Activated T-helper 1 cell treated with anti-CD3 and anti-CD28 coated beads, Interleukin-12 subunit alpha, Interleukin-12 subunit beta, Interleukin-2, Interleukin-4 antibody, amounts not matched to agents 30 ng/mL and 10 ng/mL and 1 ng/mL, durations not matched to agents 14 hours and 24 hours and 36 hours (primary cell): ENCODE measurements at regions not wholly inside any gene's neighbourhood (a gene's known extent, or its start where the extent isn't known, plus 50 kb on each side); places are given as distances from the start of the nearest gene placed in this dataset.

Source experiments
- DNase-seq: peaks from one replicate; pipeline ENCODE4 v3.0.0; 2021; ENCODE audit warnings: low spot score
- H3K27ac Mint-ChIP-seq: one replicate; pipeline ENCODE4 v1.8.0; 2021; ENCODE audit warnings: mild to moderate bottlenecking, mixed read lengths
- H3K27me3 Mint-ChIP-seq: one replicate; pipeline ENCODE4 v1.8.0; 2022; ENCODE audit warnings: mild to moderate bottlenecking, moderate library complexity, mixed read lengths; ENCODE audit not compliant: insufficient read depth
- H3K36me3 Mint-ChIP-seq: one replicate; pipeline ENCODE4 v1.8.0; 2021; ENCODE audit warnings: low read depth, mixed read lengths
- H3K4me1 Mint-ChIP-seq: one replicate; pipeline ENCODE4 v1.8.0; 2021; ENCODE audit warnings: low read depth, mixed read lengths
- H3K4me3 Mint-ChIP-seq: one replicate; pipeline ENCODE4 v1.8.0; 2021; ENCODE audit warnings: mild to moderate bottlenecking, moderate library complexity, mixed read lengths
- H3K9me3 Mint-ChIP-seq: one replicate; pipeline ENCODE4 v1.8.0; 2021; ENCODE audit warnings: mixed read lengths
- intact Hi-C: fragments of 100-400 bp; cut with micrococcal nuclease; formaldehyde crosslinking; loops from one replicate; pipeline ENCODE4 v1.15.1; 2024

GRCh38 chr3:106208251-106208650 lies 339.4 kb upstream of the CBLB start:
- no peak for DNase-seq
- H3K4me1 Mint-ChIP-seq: peaks cover 72% of the 10 kb centered on the region
- peaks cover 17% of the 10 kb centered on the region for H3K9me3 Mint-ChIP-seq
- no peak overlapping the region for H3K27ac Mint-ChIP-seq
- intact Hi-C loops: loop anchor here (5.0 kb wide), 1 partner anchor 39 kb away; no protein-coding TSS in a partner anchor
- H3K36me3 Mint-ChIP-seq: peaks cover 17% of the 10 kb centered on the region
- no peak overlapping the region for H3K4me3 Mint-ChIP-seq
- H3K27me3 Mint-ChIP-seq: no peaks in the 10 kb centered on the region

- Mint-ChIP-seq H3K4me3 (no peak overlapping the region), H3K4me1 (peaks cover 75% of the 10 kb centered on the region), H3K36me3 (peaks cover 18% of the 10 kb centered on the region), H3K27ac (no peak overlapping the region), H3K9me3 (peaks cover 16% of the 10 kb centered on the region), H3K27me3 (no peaks in the 10 kb centered on the region)
- intact Hi-C loops: loop anchor here (5.0 kb wide), 1 partner anchor 38 kb away; no protein-coding TSS in a partner anchor
- DNase-seq: no peak
Observed at GRCh38 chr3:106208967-106209366, 340.2 kb upstream of the CBLB start.

GRCh38 chr3:106209482-106209881 lies 340.7 kb upstream of the CBLB start:
- peaks cover 13% of the 10 kb centered on the region for H3K9me3 Mint-ChIP-seq
- H3K27me3 Mint-ChIP-seq: no peaks in the 10 kb centered on the region
- H3K4me3 Mint-ChIP-seq: no peak overlapping the region
- no peak for DNase-seq
- no peak overlapping the region for H3K27ac Mint-ChIP-seq
- H3K36me3 Mint-ChIP-seq: peaks cover 15% of the 10 kb centered on the region
- H3K4me1 Mint-ChIP-seq: peaks cover 75% of the 10 kb centered on the region
- intact Hi-C loops: loop anchor here (5.0 kb wide), 1 partner anchor 38 kb away; no protein-coding TSS in a partner anchor

- no peak for DNase-seq
- H3K4me1 Mint-ChIP-seq: peaks cover 79% of the 10 kb centered on the region
- intact Hi-C loops: loop anchor here (1.0 to 10.0 kb wide), 5 partner anchors 200 to 846 kb away; partner anchors contain the start of gene ALCAM
- peak overlapping the region; percentile 29 for H3K4me3 Mint-ChIP-seq
- H3K27ac Mint-ChIP-seq: peak overlapping the region; percentile 78
- H3K36me3 Mint-ChIP-seq: peaks cover 16% of the 10 kb centered on the region
- no peaks in the 10 kb centered on the region for H3K27me3 Mint-ChIP-seq
- H3K9me3 Mint-ChIP-seq: peaks cover 16% of the 10 kb centered on the region
Observed at GRCh38 chr3:106210923-106211322, 342.1 kb upstream of the CBLB start.

GRCh38 chr3:106212665-106213222 lies 343.9 kb upstream of the CBLB start:
- Mint-ChIP-seq H3K36me3 (peaks cover 22% of the 10 kb centered on the region), H3K4me1 (peaks cover 68% of the 10 kb centered on the region), H3K27me3 (no peaks in the 10 kb centered on the region), H3K27ac (no peak overlapping the region), H3K9me3 (peaks cover 25% of the 10 kb centered on the region), H3K4me3 (no peak overlapping the region)
- intact Hi-C loops: loop anchor here (10.0 kb wide), 4 partner anchors 212 to 848 kb away; partner anchors contain the start of gene ALCAM
- DNase-seq: no peak

GRCh38 chr3:106213954-106214353 lies 345.1 kb upstream of the CBLB start:
- Mint-ChIP-seq H3K36me3 (peaks cover 26% of the 10 kb centered on the region), H3K9me3 (peaks cover 37% of the 10 kb centered on the region), H3K27ac (peak overlapping the region; percentile 89), H3K27me3 (no peaks in the 10 kb centered on the region), H3K4me3 (peak overlapping the region; percentile 35), H3K4me1 (peaks cover 59% of the 10 kb centered on the region)
- DNase-seq: no peak
- intact Hi-C loops: loop anchor here (2.0 to 10.0 kb wide), 7 partner anchors 145 to 849 kb away; partner anchors contain the start of gene ALCAM

GRCh38 chr3:106214641-106215040 lies 345.8 kb upstream of the CBLB start:
- Mint-ChIP-seq H3K4me1 (peaks cover 59% of the 10 kb centered on the region), H3K9me3 (peaks cover 42% of the 10 kb centered on the region), H3K27ac (peak overlapping the region; percentile 82), H3K27me3 (no peaks in the 10 kb centered on the region), H3K4me3 (peak overlapping the region; percentile 43), H3K36me3 (peaks cover 27% of the 10 kb centered on the region)
- intact Hi-C loops: loop anchor here (1.0 to 10.0 kb wide), 13 partner anchors 8 to 850 kb away; partner anchors contain the start of gene ALCAM
- DNase-seq: no peak

GRCh38 chr3:106215047-106215446 lies 346.2 kb upstream of the CBLB start:
- Mint-ChIP-seq H3K36me3 (peaks cover 31% of the 10 kb centered on the region), H3K4me3 (peak overlapping the region; percentile 43), H3K27ac (peak overlapping the region; percentile 82), H3K4me1 (peaks cover 56% of the 10 kb centered on the region), H3K9me3 (peaks cover 45% of the 10 kb centered on the region), H3K27me3 (no peaks in the 10 kb centered on the region)
- DNase-seq: peak; percentile 5
- intact Hi-C loops: loop anchor here (1.0 to 10.0 kb wide), 13 partner anchors 9 to 850 kb away; partner anchors contain the start of gene ALCAM

- peaks cover 42% of the 10 kb centered on the region for H3K4me1 Mint-ChIP-seq
- H3K9me3 Mint-ChIP-seq: peaks cover 72% of the 10 kb centered on the region
- intact Hi-C loops: loop anchor here (10.0 kb wide), 4 partner anchors 207 to 853 kb away; partner anchors contain the start of gene ALCAM
- no peak overlapping the region for H3K4me3 Mint-ChIP-seq
- no peak overlapping the region for H3K27ac Mint-ChIP-seq
- peaks cover 53% of the 10 kb centered on the region for H3K36me3 Mint-ChIP-seq
- H3K27me3 Mint-ChIP-seq: no peaks in the 10 kb centered on the region
- DNase-seq: no peak
Observed at GRCh38 chr3:106217745-106218144, 348.9 kb upstream of the CBLB start.

- Mint-ChIP-seq H3K27ac (peak overlapping the region; percentile 11), H3K4me3 (no peak overlapping the region), H3K27me3 (no peaks in the 10 kb centered on the region), H3K4me1 (peaks cover 45% of the 10 kb centered on the region), H3K36me3 (peaks cover 51% of the 10 kb centered on the region), H3K9me3 (peaks cover 48% of the 10 kb centered on the region)
- no peak for DNase-seq
- intact Hi-C loops: no loop called here
Observed at GRCh38 chr3:106227068-106227467, 358.3 kb upstream of the CBLB start.

GRCh38 chr3:106228271-106228670 lies 359.5 kb upstream of the CBLB start:
- no peak for DNase-seq
- intact Hi-C loops: no loop called here
- no peak overlapping the region for H3K4me3 Mint-ChIP-seq
- no peaks in the 10 kb centered on the region for H3K27me3 Mint-ChIP-seq
- H3K27ac Mint-ChIP-seq: peak overlapping the region; percentile 78
- peaks cover 56% of the 10 kb centered on the region for H3K4me1 Mint-ChIP-seq
- H3K9me3 Mint-ChIP-seq: peaks cover 46% of the 10 kb centered on the region
- H3K36me3 Mint-ChIP-seq: peaks cover 51% of the 10 kb centered on the region

- Mint-ChIP-seq H3K36me3 (peaks cover 50% of the 10 kb centered on the region), H3K9me3 (peaks cover 47% of the 10 kb centered on the region), H3K4me3 (peak overlapping the region; percentile 23), H3K27me3 (no peaks in the 10 kb centered on the region), H3K4me1 (peaks cover 57% of the 10 kb centered on the region), H3K27ac (peak overlapping the region; percentile 86)
- no peak for DNase-seq
- intact Hi-C loops: loop anchor here (2.0 to 5.0 kb wide), 5 partner anchors 19 to 862 kb away; partner anchors contain the start of genes ALCAM and CBLB
Observed at GRCh38 chr3:106229495-106230278, 360.9 kb upstream of the CBLB start.

- Mint-ChIP-seq H3K4me3 (peak overlapping the region; percentile 75), H3K27me3 (no peaks in the 10 kb centered on the region), H3K27ac (peak overlapping the region; percentile 98), H3K4me1 (peaks cover 57% of the 10 kb centered on the region), H3K36me3 (peaks cover 46% of the 10 kb centered on the region), H3K9me3 (peaks cover 53% of the 10 kb centered on the region)
- no peak for DNase-seq
- intact Hi-C loops: loop anchor here (1.0 to 5.0 kb wide), 10 partner anchors 16 to 864 kb away; partner anchors contain the start of genes ALCAM and CBLB
Observed at GRCh38 chr3:106231086-106231485, 362.3 kb upstream of the CBLB start.
